ENCODE measurements at regions not wholly inside any gene's neighbourhood (a gene's known extent, or its start where the extent isn't known, plus 50 kb on each side); places are given as distances from the start of the nearest gene placed in this dataset.

DNA sequence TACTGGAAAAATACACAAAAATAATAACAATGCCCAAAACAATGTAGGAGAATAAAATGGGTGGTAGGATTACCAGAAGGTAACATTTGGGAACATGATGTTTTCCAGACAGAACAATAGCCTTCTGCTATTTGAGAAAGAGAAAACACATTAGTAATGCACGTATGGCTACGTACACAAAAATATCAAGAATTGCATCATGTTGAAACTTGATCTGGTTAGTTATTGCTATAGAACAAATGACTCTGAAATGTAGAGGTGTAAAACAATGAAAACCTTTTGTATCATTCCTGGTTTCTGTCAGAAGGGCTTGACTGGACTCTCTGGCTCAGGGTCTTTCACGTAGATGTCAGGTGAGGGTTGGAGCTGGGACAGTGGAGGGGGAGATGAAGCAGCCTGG lies 1040.0 kb downstream of the FAT4 start:
- Mint-ChIP-seq H3K27ac (no peak overlapping the region), H3K36me3 (no peaks in the 10 kb centered on the region), H3K27me3 (no peaks in the 10 kb centered on the region), H3K4me1 (no peaks in the 10 kb centered on the region), H3K4me3 (no peak overlapping the region), H3K9me3 (peaks cover 0 to 4% of the 10 kb centered on the region in 2 donors)
- ATAC-seq (replicated peaks) = no peak
- DNase-seq = no peak

DNA sequence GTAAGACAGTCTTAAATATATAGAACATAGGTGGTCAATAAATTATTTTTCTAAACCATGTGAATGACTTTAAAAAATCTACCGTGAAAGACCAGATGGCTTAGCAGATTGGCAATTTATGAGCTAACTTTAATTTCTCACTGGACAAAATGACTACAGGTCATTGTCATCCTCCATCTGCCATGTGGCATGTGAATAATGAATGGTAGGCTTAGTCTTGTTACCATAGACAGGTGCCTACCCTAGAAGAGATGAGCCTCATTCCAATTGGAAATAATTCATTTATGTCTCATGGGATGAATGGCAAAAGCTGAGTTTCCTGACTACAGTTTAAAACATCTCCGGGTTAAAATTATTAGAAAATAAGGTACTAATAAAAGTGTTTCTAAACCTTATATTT lies 1043.3 kb downstream of the FAT4 start:
- Mint-ChIP-seq H3K4me1 (no peaks in the 10 kb centered on the region), H3K36me3 (no peaks in the 10 kb centered on the region), H3K27ac (no peak overlapping the region), H3K4me3 (no peak overlapping the region), H3K9me3 (peaks cover 0 to 4% of the 10 kb centered on the region in 2 donors), H3K27me3 (no peaks in the 10 kb centered on the region)
- ATAC-seq (replicated peaks) (no peak), DNase-seq (no peak)

DNA sequence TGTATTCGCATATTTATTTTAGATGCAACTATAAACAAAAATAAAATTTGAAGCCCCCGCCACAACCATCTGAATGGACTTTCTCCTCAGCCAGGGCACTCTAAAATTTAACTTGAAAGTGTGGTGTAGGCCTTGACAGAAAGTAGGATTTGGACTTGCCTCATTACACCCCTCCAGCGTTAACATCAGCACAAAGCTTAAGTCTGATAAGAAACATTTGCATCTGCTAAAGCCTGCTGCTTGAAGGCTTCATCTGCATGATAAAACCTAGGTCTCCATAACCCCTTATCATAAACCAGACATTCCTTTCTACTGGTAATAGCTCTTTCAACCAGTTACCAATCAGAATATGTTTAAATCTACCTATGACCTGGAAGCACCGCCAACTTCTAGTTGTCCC lies 1046.5 kb downstream of the FAT4 start:
- no peaks in the 10 kb centered on the region for H3K36me3 Mint-ChIP-seq
- H3K4me3 Mint-ChIP-seq = no peak overlapping the region
- ATAC-seq (replicated peaks) (no peak), DNase-seq (no peak)
- no peak overlapping the region for H3K27ac Mint-ChIP-seq
- no peaks in the 10 kb centered on the region for H3K4me1 Mint-ChIP-seq
- no peaks in the 10 kb centered on the region for H3K27me3 Mint-ChIP-seq
- H3K9me3 Mint-ChIP-seq = peaks cover 0 to 6% of the 10 kb centered on the region in 2 donors

DNA sequence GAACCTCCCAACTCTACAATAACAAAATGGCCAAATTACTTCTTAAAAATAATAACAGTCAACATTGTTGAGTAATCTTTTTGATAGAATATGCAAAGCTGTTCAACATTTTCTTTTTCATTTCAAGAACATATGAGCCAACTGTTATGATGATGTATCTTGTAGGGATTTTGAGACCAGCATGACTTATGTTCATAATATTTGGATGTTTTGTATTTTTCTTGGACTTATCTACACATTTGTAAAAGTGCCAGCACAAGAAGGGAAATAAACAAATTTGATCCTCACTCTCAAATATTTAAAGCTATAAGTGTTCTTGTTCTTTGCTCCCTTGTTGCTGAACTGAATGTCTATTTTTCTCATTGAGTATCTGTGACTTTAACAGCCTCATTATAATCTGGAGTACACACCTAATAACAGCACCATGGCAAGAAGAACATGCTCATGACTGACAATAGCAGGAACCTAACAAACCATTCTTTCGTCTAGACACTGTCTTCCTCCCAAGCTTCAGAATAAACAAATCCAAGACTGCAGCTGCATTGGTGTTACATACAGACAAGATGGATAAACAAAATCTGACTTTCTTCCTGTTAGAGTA lies 1049.7 kb downstream of the FAT4 start:
- H3K4me3 Mint-ChIP-seq = no peak overlapping the region
- no peaks in the 10 kb centered on the region for H3K36me3 Mint-ChIP-seq
- no peak for ATAC-seq (replicated peaks)
- H3K27ac Mint-ChIP-seq = no peak overlapping the region
- H3K4me1 Mint-ChIP-seq = no peaks in the 10 kb centered on the region
- H3K9me3 Mint-ChIP-seq = peaks cover 0 to 6% of the 10 kb centered on the region in 2 donors
- no peak for DNase-seq
- H3K27me3 Mint-ChIP-seq = no peaks in the 10 kb centered on the region

DNA sequence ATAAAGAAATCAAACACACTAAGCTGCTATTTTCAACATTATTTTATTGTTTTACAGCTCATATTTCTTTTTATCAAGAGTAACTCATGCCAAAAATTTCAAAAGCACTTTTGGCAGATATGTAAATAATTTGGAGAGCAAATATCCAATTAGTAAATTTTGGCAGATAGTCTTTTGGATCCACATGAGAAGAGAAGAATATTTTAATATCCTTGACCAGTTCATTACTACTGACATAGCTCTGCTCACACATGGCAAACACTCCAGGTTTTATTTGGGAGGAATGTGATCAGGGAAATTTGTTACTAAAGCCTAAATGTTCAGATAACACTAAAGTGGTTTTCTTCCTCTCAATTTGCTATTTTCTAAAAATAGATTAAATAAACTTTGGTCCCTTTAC lies 1054.3 kb downstream of the FAT4 start:
- ATAC-seq (replicated peaks) (no peak), DNase-seq (no peak)
- no peak overlapping the region for H3K27ac Mint-ChIP-seq
- no peaks in the 10 kb centered on the region for H3K27me3 Mint-ChIP-seq
- H3K4me1 Mint-ChIP-seq = no peaks in the 10 kb centered on the region
- peaks cover 3 to 6% of the 10 kb centered on the region in 2 donors for H3K9me3 Mint-ChIP-seq
- no peaks in the 10 kb centered on the region for H3K36me3 Mint-ChIP-seq
- H3K4me3 Mint-ChIP-seq = no peak overlapping the region

DNA sequence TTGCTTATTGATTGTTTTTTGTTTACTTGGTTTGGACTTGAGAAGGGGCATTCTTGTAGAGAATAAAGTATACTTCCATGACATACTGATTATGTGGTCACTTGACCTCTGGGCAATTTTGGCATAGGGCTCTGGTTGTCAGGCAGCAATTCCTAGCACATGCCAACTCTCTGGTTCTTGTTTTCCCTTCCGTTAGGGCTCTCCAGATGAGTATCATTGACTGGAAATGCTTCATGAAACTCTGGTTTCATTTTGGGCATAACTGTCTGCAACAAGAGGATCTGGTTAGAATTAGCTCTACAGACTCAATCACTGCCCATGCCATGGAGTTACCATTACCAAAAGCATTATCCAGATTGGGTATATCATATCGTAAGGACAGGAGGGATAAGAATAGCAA lies 1057.9 kb downstream of the FAT4 start:
- no peak overlapping the region for H3K4me3 Mint-ChIP-seq
- no peaks in the 10 kb centered on the region for H3K27me3 Mint-ChIP-seq
- no peak overlapping the region for H3K27ac Mint-ChIP-seq
- ATAC-seq (replicated peaks) (no peak), DNase-seq (no peak)
- no peaks in the 10 kb centered on the region for H3K36me3 Mint-ChIP-seq
- H3K4me1 Mint-ChIP-seq = no peaks in the 10 kb centered on the region
- peaks cover 3 to 6% of the 10 kb centered on the region in 2 donors for H3K9me3 Mint-ChIP-seq

DNA sequence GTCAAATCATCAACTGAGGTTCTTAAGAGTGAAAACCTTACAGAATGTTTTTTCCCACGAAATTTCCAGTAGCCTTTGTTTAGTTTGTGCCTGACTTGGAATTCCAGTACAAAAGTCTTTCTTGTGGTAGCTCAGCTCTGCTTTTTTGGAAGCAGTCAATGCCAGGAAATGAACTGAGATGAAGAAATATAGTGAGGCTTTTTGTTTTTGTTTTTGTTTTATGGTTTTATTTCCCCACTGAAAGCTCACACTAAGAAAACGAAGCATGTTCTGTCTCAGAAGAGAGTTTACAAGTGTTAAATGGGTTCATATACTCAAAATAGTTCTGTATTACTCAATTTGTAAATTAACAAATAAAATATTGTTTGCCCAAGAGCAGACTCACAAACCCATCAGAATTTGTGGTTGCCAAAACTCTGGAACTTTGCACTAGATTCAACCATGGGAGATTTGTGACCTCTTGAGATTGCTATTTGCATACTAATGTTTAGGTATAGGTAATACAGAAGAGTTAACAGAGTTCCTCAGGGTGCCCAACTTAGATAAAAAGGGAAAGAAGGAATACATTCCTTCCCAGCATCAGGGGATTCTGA lies 1060.8 kb downstream of the FAT4 start:
- H3K9me3 Mint-ChIP-seq = peaks cover 8 to 9% of the 10 kb centered on the region in 2 donors
- H3K27ac Mint-ChIP-seq = no peak overlapping the region
- ATAC-seq (replicated peaks) (no peak), DNase-seq (no peak)
- no peaks in the 10 kb centered on the region for H3K27me3 Mint-ChIP-seq
- H3K4me1 Mint-ChIP-seq = no peaks in the 10 kb centered on the region
- H3K4me3 Mint-ChIP-seq = no peak overlapping the region
- no peaks in the 10 kb centered on the region for H3K36me3 Mint-ChIP-seq

DNA sequence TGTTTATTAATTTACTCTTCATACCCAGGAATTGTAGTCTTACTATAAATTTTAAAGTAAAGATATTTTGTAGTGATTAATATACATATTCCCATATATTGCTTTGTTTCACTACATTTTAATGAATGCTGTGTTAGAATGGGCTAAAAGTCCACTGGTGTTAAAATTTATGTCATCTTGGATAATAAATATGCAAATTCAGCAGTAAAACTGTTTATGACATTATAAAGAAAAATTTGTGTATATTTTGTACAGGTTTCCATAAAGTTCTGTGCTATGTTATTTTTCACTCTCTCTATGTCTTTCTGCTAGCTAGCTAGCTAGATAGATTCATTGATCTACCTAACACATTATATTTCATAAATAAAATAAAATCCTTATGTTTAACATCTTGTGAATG lies 1071.2 kb downstream of the FAT4 start:
- Mint-ChIP-seq H3K9me3 (peaks cover 4 to 7% of the 10 kb centered on the region in 2 donors), H3K27me3 (no peaks in the 10 kb centered on the region), H3K4me3 (no peak overlapping the region), H3K36me3 (no peaks in the 10 kb centered on the region), H3K27ac (no peak overlapping the region), H3K4me1 (no peaks in the 10 kb centered on the region)
- ATAC-seq (replicated peaks) (no peak), DNase-seq (no peak)

DNA sequence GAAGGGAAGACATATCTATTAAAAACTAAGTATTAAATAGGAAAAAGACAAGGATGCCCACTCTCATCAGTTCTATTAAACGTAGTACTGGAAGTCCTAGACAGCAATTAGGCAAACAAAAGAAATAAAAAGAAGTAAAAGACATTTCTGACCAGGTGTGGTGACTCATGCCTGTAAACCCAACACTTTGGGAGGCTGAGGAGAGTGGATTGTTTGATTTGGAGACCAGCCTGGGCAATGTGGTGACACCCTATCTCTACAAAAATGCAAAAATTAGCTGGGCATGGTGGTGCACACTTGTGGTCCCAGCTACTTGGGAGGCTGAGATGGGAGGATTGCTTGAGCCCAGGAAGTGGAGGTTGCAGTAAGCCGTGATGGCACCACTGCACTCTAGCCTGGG lies 1071.8 kb downstream of the FAT4 start:
- no peaks in the 10 kb centered on the region for H3K36me3 Mint-ChIP-seq
- H3K4me3 Mint-ChIP-seq = no peak overlapping the region
- no peaks in the 10 kb centered on the region for H3K4me1 Mint-ChIP-seq
- peaks cover 3 to 7% of the 10 kb centered on the region in 2 donors for H3K9me3 Mint-ChIP-seq
- H3K27ac Mint-ChIP-seq = no peak overlapping the region
- H3K27me3 Mint-ChIP-seq = no peaks in the 10 kb centered on the region
- no peak for ATAC-seq (replicated peaks)
- no peak for DNase-seq

DNA sequence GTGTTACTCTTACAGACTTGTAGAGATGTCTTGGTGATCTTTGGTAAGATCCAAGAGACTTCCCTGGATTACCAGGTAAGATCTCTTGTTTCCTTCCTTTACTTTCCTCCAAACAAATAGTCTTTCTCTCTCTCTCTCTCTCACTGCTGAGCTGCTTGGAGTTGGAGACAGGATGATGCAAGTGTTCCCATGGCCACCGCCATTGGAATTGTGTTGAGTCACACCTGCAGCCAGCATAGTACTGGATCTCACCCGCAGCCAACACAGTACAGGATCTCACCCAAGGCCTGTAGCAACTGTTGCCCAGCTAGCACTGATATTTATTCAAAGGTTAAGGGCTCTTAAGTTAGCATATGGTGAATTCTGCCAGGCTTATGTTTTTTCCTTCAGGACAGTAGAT lies 1080.9 kb downstream of the FAT4 start:
- no peak overlapping the region for H3K27ac Mint-ChIP-seq
- no peaks in the 10 kb centered on the region for H3K27me3 Mint-ChIP-seq
- no peak overlapping the region for H3K4me3 Mint-ChIP-seq
- no peaks in the 10 kb centered on the region for H3K36me3 Mint-ChIP-seq
- ATAC-seq (replicated peaks) (no peak), DNase-seq (no peak)
- no peaks in the 10 kb centered on the region for H3K4me1 Mint-ChIP-seq
- peaks cover 5 to 6% of the 10 kb centered on the region in 2 donors for H3K9me3 Mint-ChIP-seq

DNA sequence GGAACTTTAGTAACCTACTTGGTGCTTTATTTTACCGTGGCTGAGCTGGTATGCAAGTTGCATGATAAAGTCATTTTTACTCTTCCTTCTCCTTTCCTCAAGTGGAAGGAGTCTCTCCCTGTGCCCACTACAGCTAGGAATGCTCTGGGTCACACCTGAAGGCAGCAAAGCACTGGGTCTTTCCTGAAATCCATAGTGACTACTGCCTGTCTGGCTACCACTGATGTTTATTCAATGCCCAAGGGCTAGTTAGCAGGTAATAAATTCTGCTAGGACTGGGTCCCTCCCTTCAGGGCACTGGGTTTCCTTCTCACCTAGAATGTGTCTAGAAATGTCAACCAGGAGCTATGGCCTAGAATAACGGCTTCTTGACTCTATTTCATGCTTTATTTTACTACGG lies 1081.4 kb downstream of the FAT4 start:
- DNase-seq = no peak

DNA sequence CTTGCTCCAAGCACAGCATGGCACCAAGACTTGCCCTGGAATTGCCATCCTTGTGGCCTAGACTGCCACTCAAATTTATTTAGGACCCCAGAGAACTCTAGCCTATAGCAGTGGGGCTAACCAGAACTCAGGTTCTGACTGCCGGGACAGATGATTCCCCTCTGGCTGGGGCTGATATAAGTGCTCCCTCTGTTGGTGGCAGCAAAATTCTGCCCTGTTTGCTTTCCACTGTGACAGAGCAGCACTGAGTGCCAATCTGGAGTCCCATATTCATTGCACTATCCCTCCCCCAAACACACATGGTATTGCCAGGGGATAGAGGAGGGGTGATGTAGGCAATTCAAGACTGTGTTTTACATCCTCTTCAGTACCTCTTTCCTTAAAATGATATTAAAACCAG lies 1081.9 kb downstream of the FAT4 start:
- no peak overlapping the region for H3K27ac Mint-ChIP-seq
- DNase-seq (no peak), ATAC-seq (replicated peaks) (no peak)
- no peaks in the 10 kb centered on the region for H3K36me3 Mint-ChIP-seq
- peaks cover 5% of the 10 kb centered on the region in 2 donors for H3K9me3 Mint-ChIP-seq
- no peaks in the 10 kb centered on the region for H3K4me1 Mint-ChIP-seq
- no peak overlapping the region for H3K4me3 Mint-ChIP-seq
- no peaks in the 10 kb centered on the region for H3K27me3 Mint-ChIP-seq

More for the DNA sequence above, 1081.4 kb downstream of the FAT4 start:
- Mint-ChIP-seq H3K9me3 (peaks cover 5 to 6% of the 10 kb centered on the region in 2 donors), H3K4me1 (no peaks in the 10 kb centered on the region), H3K27ac (no peak overlapping the region), H3K27me3 (no peaks in the 10 kb centered on the region), H3K4me3 (no peak overlapping the region), H3K36me3 (no peaks in the 10 kb centered on the region)
- ATAC-seq (replicated peaks) = no peak

DNA sequence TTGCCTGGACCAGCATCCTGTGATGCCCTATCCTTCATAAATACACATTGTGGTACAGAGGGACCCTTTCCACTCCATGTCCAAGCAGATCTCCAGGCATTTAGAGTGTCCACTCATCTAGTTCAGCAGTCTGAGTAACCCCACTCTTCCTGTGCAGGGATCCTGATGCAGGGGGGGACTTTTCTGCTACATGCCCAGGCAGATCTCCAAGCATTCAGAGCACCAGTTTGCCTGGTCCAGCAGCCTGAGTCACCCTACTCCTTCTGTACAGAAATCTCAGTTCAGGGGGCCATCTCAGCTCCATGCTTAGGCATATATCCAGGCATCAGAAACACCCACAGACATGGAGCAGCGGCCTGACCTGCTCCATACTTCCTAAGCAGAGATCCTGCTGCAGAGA lies 1089.8 kb downstream of the FAT4 start:
- Mint-ChIP-seq H3K4me3 (no peak overlapping the region), H3K27ac (no peak overlapping the region), H3K9me3 (peaks cover 0 to 1% of the 10 kb centered on the region in 2 donors), H3K27me3 (no peaks in the 10 kb centered on the region), H3K4me1 (no peaks in the 10 kb centered on the region), H3K36me3 (no peaks in the 10 kb centered on the region)
- DNase-seq (no peak), ATAC-seq (replicated peaks) (no peak)

DNA sequence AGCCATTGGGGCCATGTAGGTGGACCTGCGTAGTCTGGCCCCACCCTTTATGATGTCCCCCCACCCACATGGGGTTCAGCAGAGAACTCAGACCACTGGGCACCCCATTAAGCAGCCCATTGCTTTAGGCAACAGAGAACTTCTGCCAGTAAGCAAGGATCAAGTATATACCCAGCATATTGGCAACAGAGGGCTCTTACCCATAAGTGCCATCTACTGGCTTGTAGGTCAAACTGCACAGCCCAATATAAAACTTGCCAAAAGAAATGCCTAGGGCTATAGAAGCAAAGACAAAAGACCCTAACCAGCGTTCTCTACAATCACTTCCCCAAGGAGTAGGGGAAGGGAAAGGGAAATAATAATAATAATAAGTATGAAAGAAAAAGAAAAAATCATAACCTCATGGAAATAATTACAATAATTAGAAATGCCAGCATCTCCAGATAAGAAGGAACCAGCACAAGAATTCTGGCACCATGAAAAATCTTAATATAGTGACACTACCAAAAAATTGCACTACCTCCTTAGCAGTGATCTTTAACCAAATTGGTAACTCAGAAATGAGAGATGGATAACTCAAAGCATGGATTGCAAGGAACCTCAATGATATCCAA lies 1090.7 kb downstream of the FAT4 start:
- ATAC-seq (replicated peaks) (peak; percentile 31 to 52), DNase-seq (no peak)
- Mint-ChIP-seq H3K27me3 (no peaks in the 10 kb centered on the region), H3K4me1 (no peaks in the 10 kb centered on the region), H3K9me3 (peaks cover 0 to 1% of the 10 kb centered on the region in 2 donors), H3K4me3 (no peak overlapping the region), H3K36me3 (no peaks in the 10 kb centered on the region), H3K27ac (no peak overlapping the region)

DNA sequence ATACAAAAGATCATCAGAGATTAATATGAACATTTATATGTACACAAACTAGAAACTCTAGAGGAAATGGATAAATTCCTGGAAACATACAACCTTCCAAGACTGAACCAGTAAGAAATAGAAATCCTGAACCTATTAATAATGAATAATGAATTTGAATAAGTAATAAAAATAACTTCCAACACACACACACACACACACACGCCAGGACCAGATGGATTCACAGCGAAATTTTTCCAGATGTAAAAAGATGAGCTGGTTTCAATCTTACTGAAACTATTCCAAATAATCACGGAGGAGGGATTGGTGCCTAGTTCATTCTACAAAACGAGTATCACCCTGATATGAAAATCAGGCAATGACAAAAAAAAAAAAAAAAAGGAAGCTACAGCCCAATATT lies 1095.0 kb downstream of the FAT4 start:
- Mint-ChIP-seq H3K4me1 (no peaks in the 10 kb centered on the region), H3K9me3 (peaks cover 4 to 6% of the 10 kb centered on the region in 2 donors), H3K27me3 (no peaks in the 10 kb centered on the region), H3K27ac (no peak overlapping the region), H3K36me3 (no peaks in the 10 kb centered on the region), H3K4me3 (no peak overlapping the region)
- ATAC-seq (replicated peaks) = no peak
- no peak for DNase-seq
